HepG2 (cell line): ENCODE measurements at regions not wholly inside any gene's neighbourhood (a gene's known extent, or its start where the extent isn't known, plus 50 kb on each side); places are given as distances from the start of the nearest gene placed in this dataset.

Experiments used
- AHR ChIP-seq: IDR thresholded peaks from 2 replicates; pipeline ENCODE4 v1.6.1; 2018; ENCODE audit warnings: missing genetic modification reagents, missing compliant biosample characterization
- CAMTA2 ChIP-seq: sonication (generic); formaldehyde crosslinking; IDR thresholded peaks from 2 replicates; pipeline ENCODE4 v1.4.0; 2020; ENCODE audit warnings: mild to moderate bottlenecking, missing genetic modification reagents, borderline replicate concordance
- ELK4 ChIP-seq: sonication (generic); formaldehyde crosslinking; IDR thresholded peaks from 2 replicates; pipeline ENCODE4 v1.9.0; 2021; ENCODE audit warnings: missing genetic modification reagents, borderline replicate concordance
- MAFK ChIP-seq, 2 experiments: IDR thresholded peaks in 1 of 2; conservative IDR thresholded peaks in 1 of 2; 2 replicates each; pipeline ENCODE4 v1.6.1; 2011; ENCODE audit warnings: improper control_type of control experiment in 2 of 2, low read length in 2 of 2
- ZNF275 ChIP-seq: sonication (generic); formaldehyde crosslinking; IDR thresholded peaks from 2 replicates; pipeline ENCODE4 v1.8.0; 2022; ENCODE audit warnings: missing genetic modification reagents, mild to moderate bottlenecking, inconsistent platforms, borderline replicate concordance
- ZNF281 ChIP-seq: sonication (generic); formaldehyde crosslinking; IDR thresholded peaks from 2 replicates; pipeline ENCODE4 v1.4.0; 2020; ENCODE audit warnings: missing genetic modification reagents, borderline replicate concordance
- ZNF770 ChIP-seq: sonication (generic); formaldehyde crosslinking; IDR thresholded peaks from 2 replicates; pipeline ENCODE4 v1.5.0; 2020; ENCODE audit warnings: mild to moderate bottlenecking, missing genetic modification reagents

- TF ChIP-seq AHR (CRISPR knock-in tag) (no peak), ELK4 (CRISPR knock-in tag) (no peak), CAMTA2 (CRISPR knock-in tag) (no peak), ZNF770 (CRISPR knock-in tag) (no peak), MAFK (conservative IDR thresholded peaks at IDR 0.05 in 1 of 2, IDR thresholded peaks at IDR 0.05 in 1 of 2; ENCODE audit: low read length in 2 of 2) (no peak), ZNF275 (CRISPR knock-in tag) (no peak), ZNF281 (CRISPR knock-in tag) (no peak)
Measured at GRCh38 chr2:150110548-150110947, 376.9 kb downstream of the RND3 start (continued).
